ENCODE measurements at regions not wholly inside any gene's neighbourhood (a gene's known extent, or its start where the extent isn't known, plus 50 kb on each side); places are given as distances from the start of the nearest gene placed in this dataset.
"Not testable (repeated sequence)": the region's sequence is repeated elsewhere in the genome, so short reads cannot be mapped to it uniquely, and the experiment has no call there.

DNA sequence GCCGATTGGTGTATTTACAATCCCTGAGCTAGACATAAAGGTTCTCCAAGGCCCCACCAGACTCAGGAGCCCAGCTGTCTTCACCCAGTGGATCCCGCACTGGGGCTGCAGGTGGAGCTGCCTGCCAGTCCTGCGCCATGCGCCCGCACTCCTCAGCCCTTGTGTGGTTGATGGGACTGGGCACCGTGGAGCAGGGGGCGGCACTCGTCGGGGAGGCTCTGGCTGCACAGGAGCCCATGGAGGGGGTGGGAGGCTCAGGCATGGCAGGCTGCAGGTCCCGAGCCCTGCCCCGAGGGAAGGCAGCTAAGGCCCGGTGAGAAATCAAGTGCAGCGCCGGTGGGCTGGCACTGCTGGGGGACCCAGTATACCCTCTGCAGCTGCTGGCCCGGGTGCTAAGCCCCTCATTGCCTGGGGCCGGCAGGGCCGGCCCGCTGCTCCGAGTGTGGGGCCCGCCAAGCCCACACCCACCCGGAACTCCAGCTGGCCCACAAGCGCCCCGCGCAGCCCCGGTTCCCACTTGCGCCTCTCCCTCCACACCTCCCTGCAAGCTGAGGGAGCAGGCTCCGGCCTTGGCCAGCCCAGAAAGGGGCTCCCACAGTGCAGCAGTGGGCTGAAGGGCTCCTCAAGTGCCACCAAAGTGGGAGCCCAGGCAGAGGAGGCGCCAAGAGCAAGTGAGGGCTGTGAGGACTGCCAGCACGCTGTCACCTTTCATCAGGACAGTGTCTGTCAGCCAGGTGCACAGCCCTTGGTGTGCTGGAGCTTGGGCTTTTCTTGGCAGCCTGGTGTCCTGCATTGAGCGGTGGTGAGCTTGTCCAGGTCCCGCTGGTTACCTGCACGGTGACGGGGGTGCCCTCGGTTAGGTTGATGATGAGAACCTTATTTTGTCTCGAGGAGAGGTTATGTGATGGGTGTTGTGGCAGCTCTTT, 185.5 kb downstream of the UBE3A start:
- not testable (repeated sequence) for TF ChIP-seq POLR2A (IDR thresholded peaks at IDR 0.05)
- TF ChIP-seq, protein P1, sequence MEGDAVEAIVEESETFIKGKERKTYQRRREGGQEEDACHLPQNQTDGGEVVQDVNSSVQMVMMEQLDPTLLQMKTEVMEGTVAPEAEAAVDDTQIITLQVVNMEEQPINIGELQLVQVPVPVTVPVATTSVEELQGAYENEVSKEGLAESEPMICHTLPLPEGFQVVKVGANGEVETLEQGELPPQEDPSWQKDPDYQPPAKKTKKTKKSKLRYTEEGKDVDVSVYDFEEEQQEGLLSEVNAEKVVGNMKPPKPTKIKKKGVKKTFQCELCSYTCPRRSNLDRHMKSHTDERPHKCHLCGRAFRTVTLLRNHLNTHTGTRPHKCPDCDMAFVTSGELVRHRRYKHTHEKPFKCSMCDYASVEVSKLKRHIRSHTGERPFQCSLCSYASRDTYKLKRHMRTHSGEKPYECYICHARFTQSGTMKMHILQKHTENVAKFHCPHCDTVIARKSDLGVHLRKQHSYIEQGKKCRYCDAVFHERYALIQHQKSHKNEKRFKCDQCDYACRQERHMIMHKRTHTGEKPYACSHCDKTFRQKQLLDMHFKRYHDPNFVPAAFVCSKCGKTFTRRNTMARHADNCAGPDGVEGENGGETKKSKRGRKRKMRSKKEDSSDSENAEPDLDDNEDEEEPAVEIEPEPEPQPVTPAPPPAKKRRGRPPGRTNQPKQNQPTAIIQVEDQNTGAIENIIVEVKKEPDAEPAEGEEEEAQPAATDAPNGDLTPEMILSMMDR (IDR thresholded peaks at IDR 0.05): not testable (repeated sequence)
